RWPE2 (cell line): ENCODE measurements at regions not wholly inside any gene's neighbourhood (a gene's known extent, or its start where the extent isn't known, plus 50 kb on each side); places are given as distances from the start of the nearest gene placed in this dataset.

ENCODE experiments used
- ATAC-seq: fragments of 200-7000 bp; cut with Tn5 transposase; 3 replicates; pipeline ENCODE4 v1.9.1; 2021; ENCODE audit warnings: low read depth
- DNase-seq: peaks from one replicate; pipeline ENCODE4 v3.0.0-alpha.2; 2020; ENCODE audit warnings: low spot score
- H3K27ac ChIP-seq: fragments of 450-650 bp; 2 replicates; pipeline ENCODE4 v1.5.1; 2017; ENCODE audit warnings: mild to moderate bottlenecking; ENCODE audit not compliant: poor library complexity, severe bottlenecking
- H3K27me3 ChIP-seq: fragments of 250-450 bp; sonication (Bioruptor Pico); 2 replicates; pipeline ENCODE4 v1.5.1; 2021; ENCODE audit warnings: mild to moderate bottlenecking, moderate library complexity; ENCODE audit not compliant: insufficient read depth, poor library complexity, severe bottlenecking
- H3K36me3 ChIP-seq: fragments of 250-450 bp; sonication (Bioruptor Pico); 2 replicates; pipeline ENCODE4 v1.5.1; 2020; ENCODE audit warnings: low read depth, mild to moderate bottlenecking, moderate library complexity
- H3K4me1 ChIP-seq: fragments of 250-450 bp; sonication (Bioruptor Pico); 2 replicates; pipeline ENCODE4 v1.5.1; 2021; ENCODE audit warnings: mild to moderate bottlenecking, moderate library complexity; ENCODE audit not compliant: insufficient read depth, poor library complexity, severe bottlenecking
- H3K4me3 ChIP-seq: fragments of 250-450 bp; sonication (Bioruptor Pico); 2 replicates; pipeline ENCODE4 v1.5.1; 2021; ENCODE audit warnings: mild to moderate bottlenecking, moderate library complexity; ENCODE audit not compliant: severe bottlenecking
- H3K9me3 ChIP-seq: fragments of 250-450 bp; sonication (Bioruptor Pico); 2 replicates; pipeline ENCODE4 v1.5.1; 2021; ENCODE audit warnings: mild to moderate bottlenecking, moderate library complexity; ENCODE audit not compliant: severe bottlenecking
- TF ChIP-seq, protein P1 (sequence below): fragments of 450-650 bp; IDR thresholded peaks from one replicate; pipeline ENCODE4 v1.5.1; 2017; ENCODE audit warnings: mild to moderate bottlenecking, moderate library complexity; ENCODE audit not compliant: poor library complexity, severe bottlenecking

- TF ChIP-seq, protein P1, sequence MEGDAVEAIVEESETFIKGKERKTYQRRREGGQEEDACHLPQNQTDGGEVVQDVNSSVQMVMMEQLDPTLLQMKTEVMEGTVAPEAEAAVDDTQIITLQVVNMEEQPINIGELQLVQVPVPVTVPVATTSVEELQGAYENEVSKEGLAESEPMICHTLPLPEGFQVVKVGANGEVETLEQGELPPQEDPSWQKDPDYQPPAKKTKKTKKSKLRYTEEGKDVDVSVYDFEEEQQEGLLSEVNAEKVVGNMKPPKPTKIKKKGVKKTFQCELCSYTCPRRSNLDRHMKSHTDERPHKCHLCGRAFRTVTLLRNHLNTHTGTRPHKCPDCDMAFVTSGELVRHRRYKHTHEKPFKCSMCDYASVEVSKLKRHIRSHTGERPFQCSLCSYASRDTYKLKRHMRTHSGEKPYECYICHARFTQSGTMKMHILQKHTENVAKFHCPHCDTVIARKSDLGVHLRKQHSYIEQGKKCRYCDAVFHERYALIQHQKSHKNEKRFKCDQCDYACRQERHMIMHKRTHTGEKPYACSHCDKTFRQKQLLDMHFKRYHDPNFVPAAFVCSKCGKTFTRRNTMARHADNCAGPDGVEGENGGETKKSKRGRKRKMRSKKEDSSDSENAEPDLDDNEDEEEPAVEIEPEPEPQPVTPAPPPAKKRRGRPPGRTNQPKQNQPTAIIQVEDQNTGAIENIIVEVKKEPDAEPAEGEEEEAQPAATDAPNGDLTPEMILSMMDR, result no peak
- H3K4me3 ChIP-seq, result no peak overlapping the region
- no peak for ATAC-seq
- H3K27ac ChIP-seq, result no peak overlapping the region
- H3K36me3 ChIP-seq, result no peaks in the 10 kb centered on the region
- H3K4me1 ChIP-seq, result peaks cover 13% of the 10 kb centered on the region
- DNase-seq, result no peak
- H3K27me3 ChIP-seq, result no peaks in the 10 kb centered on the region
- H3K9me3 ChIP-seq, result no peaks in the 10 kb centered on the region
Observed at GRCh38 chr1:14369526-14370213, 228.8 kb upstream of the KAZN start.

- peak; percentile 92 for ATAC-seq
- Histone ChIP-seq H3K4me1 (peaks cover 13% of the 10 kb centered on the region), H3K9me3 (no peaks in the 10 kb centered on the region), H3K27me3 (no peaks in the 10 kb centered on the region), H3K27ac (peak overlapping the region; percentile 27), H3K36me3 (no peaks in the 10 kb centered on the region), H3K4me3 (no peak overlapping the region)
- DNase-seq, result no peak
- TF ChIP-seq, protein P1, result no peak
Observed at GRCh38 chr1:14371771-14372497, 226.6 kb upstream of the KAZN start.

DNA sequence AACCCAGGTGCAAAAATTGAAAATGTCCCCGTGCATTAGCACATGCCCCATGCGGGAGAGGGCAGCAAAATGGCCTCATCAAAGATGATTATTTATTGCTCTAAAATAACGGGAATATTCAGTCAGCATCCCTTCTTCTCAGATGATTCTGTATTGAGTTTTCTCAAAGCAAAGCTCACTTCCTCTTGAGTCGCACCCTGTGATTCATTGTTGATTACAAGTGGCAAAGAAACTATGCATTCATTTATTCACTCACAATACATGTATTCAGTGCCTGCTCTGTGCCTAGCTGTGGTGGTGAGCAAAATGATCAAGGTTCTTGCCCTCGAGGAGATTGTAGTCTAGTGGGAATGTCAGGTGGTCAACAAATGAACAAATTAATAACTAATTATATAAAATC, 226.0 kb upstream of the KAZN start:
- no peaks in the 10 kb centered on the region for H3K27me3 ChIP-seq
- ATAC-seq, result peak; percentile 9; the same call in 1 of the 3 replicates
- no peaks in the 10 kb centered on the region for H3K9me3 ChIP-seq
- no peak overlapping the region for H3K4me3 ChIP-seq
- no peaks in the 10 kb centered on the region for H3K36me3 ChIP-seq
- peak overlapping the region; percentile 27 for H3K27ac ChIP-seq
- DNase-seq, result no peak
- peaks cover 13% of the 10 kb centered on the region for H3K4me1 ChIP-seq
- TF ChIP-seq, protein P1, result no peak

DNA sequence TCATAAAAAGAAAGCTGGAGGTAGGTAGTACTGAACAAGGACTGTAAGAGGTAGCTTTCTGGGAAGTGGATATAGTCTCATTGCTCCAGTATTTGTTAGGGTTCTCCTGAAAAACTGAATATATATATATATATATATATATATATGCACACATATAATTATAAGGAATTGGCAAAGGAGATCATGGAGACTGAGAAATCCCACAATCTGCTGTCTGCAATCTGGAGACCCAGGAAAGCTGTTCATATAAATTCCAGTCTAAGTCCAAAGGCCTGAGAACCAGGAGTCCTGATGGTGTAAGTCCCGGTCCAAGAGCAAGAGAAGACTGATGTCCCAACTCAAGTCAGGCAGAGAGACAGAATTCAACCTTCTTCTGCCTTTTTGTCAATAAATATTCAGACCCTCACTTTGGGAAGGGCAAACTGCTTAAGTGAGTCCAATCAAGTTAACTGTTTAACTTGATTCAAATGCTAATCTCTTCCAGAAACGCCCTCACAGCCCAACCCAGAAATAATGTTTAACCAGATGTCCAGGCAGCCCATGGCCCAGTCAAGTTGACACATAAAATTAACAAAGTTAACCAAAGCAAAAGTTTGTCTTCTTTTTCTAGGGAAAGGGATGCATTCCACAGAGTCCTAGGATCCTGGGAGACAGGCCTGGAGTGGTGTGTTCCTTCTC, 225.3 kb upstream of the KAZN start:
- Histone ChIP-seq H3K27me3 (no peaks in the 10 kb centered on the region), H3K9me3 (no peaks in the 10 kb centered on the region), H3K36me3 (no peaks in the 10 kb centered on the region), H3K4me3 (no peak overlapping the region), H3K4me1 (peaks cover 13% of the 10 kb centered on the region), H3K27ac (peak overlapping the region; percentile 27)
- DNase-seq (no peak), ATAC-seq (no peak)
- TF ChIP-seq, protein P1, result no peak
